ENCODE measurements at regions not wholly inside any gene's neighbourhood (a gene's known extent, or its start where the extent isn't known, plus 50 kb on each side); places are given as distances from the start of the nearest gene placed in this dataset.

DNA sequence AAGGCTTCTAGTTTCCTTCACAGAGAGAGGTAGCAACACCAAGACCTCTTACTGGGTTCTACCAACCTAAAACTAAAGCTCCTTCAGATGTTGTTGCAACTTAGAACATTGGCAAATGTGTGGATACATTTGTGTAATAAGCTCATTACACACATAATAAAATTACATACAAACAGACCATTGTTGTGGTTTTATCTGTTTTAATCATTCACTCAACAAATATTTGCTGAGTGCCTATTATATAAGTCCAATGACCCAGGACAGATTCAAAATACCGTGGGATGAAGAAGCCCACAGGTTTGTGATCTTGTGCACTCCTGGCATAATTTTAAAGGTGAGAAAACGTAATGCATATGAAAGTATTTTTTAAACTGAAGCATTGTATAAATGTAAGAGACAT lies 160.4 kb upstream of the NPVF start:
- no peak overlapping the region for H3K4me3 ChIP-seq (ENCODE audit: low read depth in 1 of 2, low read length in 2 of 2)
- H3K9ac ChIP-seq (ENCODE audit: low read depth, low read length), result no peak overlapping the region

DNA sequence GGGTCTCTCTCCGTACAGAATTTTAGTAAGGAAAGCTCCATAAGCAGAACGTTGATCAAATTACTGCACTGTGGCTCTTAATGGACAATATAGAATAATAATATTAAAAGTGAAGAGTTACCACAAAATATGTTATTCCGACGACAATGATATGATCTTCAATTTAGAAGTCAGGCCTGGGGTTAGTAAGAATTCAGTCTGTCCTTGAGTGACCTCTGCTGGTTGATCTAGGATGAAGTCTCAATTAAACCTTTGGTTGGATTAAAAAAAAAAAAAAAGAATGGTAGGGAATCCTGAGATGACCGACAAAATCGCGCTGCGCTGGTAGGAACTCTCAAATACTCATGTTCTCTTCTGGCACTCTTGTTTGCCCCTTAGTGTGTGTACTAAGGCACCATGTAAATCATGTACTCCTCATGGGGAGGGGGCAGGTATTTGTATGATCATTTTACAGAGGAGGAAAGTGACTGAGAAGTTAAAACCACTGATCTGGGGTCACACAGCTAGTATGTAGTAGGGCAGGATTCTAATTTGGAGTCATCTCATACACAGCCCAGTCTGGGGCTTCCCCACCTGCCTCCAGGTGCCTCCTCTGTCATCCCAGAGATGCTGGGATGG lies 161.3 kb upstream of the NPVF start:
- H3K27me3 ChIP-seq (ENCODE audit: insufficient read depth, low read length, poor library complexity), result peaks cover 9% of the 10 kb centered on the region
- no peak overlapping the region for H3K4me2 ChIP-seq (ENCODE audit: insufficient read depth, low read length)
- H3K4me1 ChIP-seq (ENCODE audit: insufficient read depth, low read length), result no peaks in the 10 kb centered on the region
- DNase-seq (peak; percentile 14), ATAC-seq (ENCODE audit: insufficient read depth, low read depth) (no peak)
- H3K4me3 ChIP-seq (ENCODE audit: low read depth in 1 of 2, low read length in 2 of 2), result no peak overlapping the region
- H3K9me3 ChIP-seq (ENCODE audit: insufficient read depth, low read length, severe bottlenecking), result no peaks in the 10 kb centered on the region
- H3K79me2 ChIP-seq (ENCODE audit: insufficient read depth, low read length), result no peaks in the 10 kb centered on the region
- H2AFZ ChIP-seq (ENCODE audit: low read depth, low read length), result no peak overlapping the region
- no peaks in the 10 kb centered on the region for H4K20me1 ChIP-seq (ENCODE audit: insufficient read depth, low read length)
- H3K27ac ChIP-seq (ENCODE audit: low read length), result no peak overlapping the region
- H3K36me3 ChIP-seq (ENCODE audit: insufficient read depth, low read length), result no peaks in the 10 kb centered on the region
- TF ChIP-seq EZH2 (IDR thresholded peaks at IDR 0.05; ENCODE audit: borderline replicate concordance, low read depth, low read length, severe bottlenecking) (no peak), CTCF (IDR thresholded peaks at IDR 0.05; ENCODE audit: borderline replicate concordance, extremely low read depth, low read length, poor library complexity, severe bottlenecking) (peak; percentile 55)
- H3K9ac ChIP-seq (ENCODE audit: low read depth, low read length), result no peak overlapping the region

More for the DNA sequence above, 160.4 kb upstream of the NPVF start:
- H3K9me3 ChIP-seq (ENCODE audit: insufficient read depth, low read length, severe bottlenecking), result no peaks in the 10 kb centered on the region
- no peak overlapping the region for H3K27ac ChIP-seq (ENCODE audit: low read length)
- TF ChIP-seq EZH2 (IDR thresholded peaks at IDR 0.05; ENCODE audit: borderline replicate concordance, low read depth, low read length, severe bottlenecking) (no peak), CTCF (IDR thresholded peaks at IDR 0.05; ENCODE audit: borderline replicate concordance, extremely low read depth, low read length, poor library complexity, severe bottlenecking) (no peak)
- H3K36me3 ChIP-seq (ENCODE audit: insufficient read depth, low read length), result no peaks in the 10 kb centered on the region
- H3K79me2 ChIP-seq (ENCODE audit: insufficient read depth, low read length), result no peaks in the 10 kb centered on the region
- DNase-seq, result no peak
- H3K4me2 ChIP-seq (ENCODE audit: insufficient read depth, low read length), result no peak overlapping the region
- H3K4me1 ChIP-seq (ENCODE audit: insufficient read depth, low read length), result no peaks in the 10 kb centered on the region
- ATAC-seq (ENCODE audit: insufficient read depth, low read depth), result no peak
- peaks cover 12% of the 10 kb centered on the region for H3K27me3 ChIP-seq (ENCODE audit: insufficient read depth, low read length, poor library complexity)
- no peak overlapping the region for H2AFZ ChIP-seq (ENCODE audit: low read depth, low read length)
- no peaks in the 10 kb centered on the region for H4K20me1 ChIP-seq (ENCODE audit: insufficient read depth, low read length)

DNA sequence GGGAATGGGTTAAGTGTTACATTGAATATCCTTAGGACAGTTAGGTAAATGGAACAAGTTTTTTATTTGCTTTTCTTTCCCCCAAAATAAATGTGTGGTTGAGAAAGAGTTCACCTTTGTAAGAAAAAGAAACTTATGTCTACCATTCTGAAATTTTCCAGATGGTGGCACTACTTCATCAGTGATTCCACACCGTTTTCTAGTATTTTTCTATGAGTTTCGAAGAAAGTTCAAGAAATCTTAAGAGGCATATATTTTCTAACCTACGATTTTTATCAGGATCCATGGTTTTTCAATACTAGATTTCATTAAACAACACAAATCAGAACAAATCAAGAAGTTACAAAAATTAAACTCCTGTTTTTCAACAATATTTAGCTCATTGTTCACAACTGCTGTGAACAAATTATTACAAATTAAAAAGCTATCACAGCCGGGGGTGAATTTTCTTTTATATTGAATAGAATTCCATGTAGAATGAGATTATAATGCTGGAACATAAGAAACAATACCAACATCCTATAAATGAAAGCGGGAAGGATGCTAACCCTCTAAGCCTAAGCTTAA lies 163.1 kb upstream of the NPVF start:
- Histone ChIP-seq H3K79me2 (ENCODE audit: insufficient read depth, low read length) (no peaks in the 10 kb centered on the region), H3K27ac (ENCODE audit: low read length) (no peak overlapping the region), H3K27me3 (ENCODE audit: insufficient read depth, low read length, poor library complexity) (peaks cover 11% of the 10 kb centered on the region), H3K9me3 (ENCODE audit: insufficient read depth, low read length, severe bottlenecking) (no peaks in the 10 kb centered on the region), H3K4me2 (ENCODE audit: insufficient read depth, low read length) (no peak overlapping the region), H3K4me3 (ENCODE audit: low read depth in 1 of 2, low read length in 2 of 2) (no peak overlapping the region), H2AFZ (ENCODE audit: low read depth, low read length) (no peak overlapping the region), H3K4me1 (ENCODE audit: insufficient read depth, low read length) (no peaks in the 10 kb centered on the region), H4K20me1 (ENCODE audit: insufficient read depth, low read length) (no peaks in the 10 kb centered on the region), H3K9ac (ENCODE audit: low read depth, low read length) (no peak overlapping the region), H3K36me3 (ENCODE audit: insufficient read depth, low read length) (no peaks in the 10 kb centered on the region)
- peak; percentile 25 for TF ChIP-seq CTCF (IDR thresholded peaks at IDR 0.05; ENCODE audit: borderline replicate concordance, extremely low read depth, low read length, poor library complexity, severe bottlenecking)
- TF ChIP-seq EZH2 (IDR thresholded peaks at IDR 0.05; ENCODE audit: borderline replicate concordance, low read depth, low read length, severe bottlenecking), result no peak
- ATAC-seq (ENCODE audit: insufficient read depth, low read depth) (no peak), DNase-seq (no peak)
